ENCODE measurements at regions not wholly inside any gene's neighbourhood (a gene's known extent, or its start where the extent isn't known, plus 50 kb on each side); places are given as distances from the start of the nearest gene placed in this dataset.

DNA sequence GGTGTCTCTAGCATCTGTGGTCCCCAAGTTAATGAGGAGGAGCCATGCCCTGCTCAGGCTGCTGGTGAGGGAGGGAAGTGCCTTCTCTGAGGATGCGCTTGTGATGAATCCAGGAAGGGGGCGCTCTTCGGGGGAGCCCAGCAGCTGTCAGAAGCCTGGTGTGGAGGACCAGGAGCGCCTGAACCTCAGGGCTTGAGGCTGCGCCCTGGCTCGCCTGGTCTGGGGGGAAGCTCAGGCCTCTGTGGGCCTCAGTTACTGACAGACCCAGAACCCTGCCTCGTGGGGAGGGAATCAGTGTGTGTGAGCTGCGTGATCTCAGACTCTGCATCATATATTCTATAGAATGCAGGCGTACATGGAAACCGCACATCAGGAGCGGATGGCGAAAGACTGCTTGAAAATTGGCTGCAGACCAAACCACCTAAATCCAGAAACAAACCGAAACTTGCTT, 126.1 kb downstream of the SEC14L1 start:
- no peaks in the 10 kb centered on the region for H3K27me3 ChIP-seq (ENCODE audit: control insufficient read depth in 4 of 4, insufficient read depth in 4 of 4, low read length in 3 of 4)
- H3K27ac ChIP-seq (ENCODE audit: low read depth in 1 of 2, low read length in 2 of 2) = no peak overlapping the region
- no peaks in the 10 kb centered on the region for H3K36me3 ChIP-seq (ENCODE audit: control insufficient read depth in 4 of 4, insufficient read depth in 3 of 4, low read depth in 1 of 4, low read length in 3 of 4)
- H3K4me3 ChIP-seq (ENCODE audit: low read depth in 1 of 3, low read length in 3 of 3) = no peak overlapping the region
- DNase-seq (ENCODE audit: low spot score) = no peak
- H3K4me1 ChIP-seq (ENCODE audit: control insufficient read depth in 4 of 4, insufficient read depth in 4 of 4, low read length in 3 of 4) = no peaks in the 10 kb centered on the region
- no peak overlapping the region for H3K9ac ChIP-seq (ENCODE audit: low read depth in 1 of 2, low read length in 2 of 2)
- 80% methylated on average over 13 of the region's 13 CpGs for WGBS
- TF ChIP-seq JUND (IDR thresholded peaks at IDR 0.05) = no peak
- TF ChIP-seq REST (IDR thresholded peaks at IDR 0.05) = no peak
- TF ChIP-seq HNF4G (IDR thresholded peaks at IDR 0.05) = no peak
- no peak for TF ChIP-seq ATF3 (IDR thresholded peaks at IDR 0.05)
- TF ChIP-seq ZBTB33 (IDR thresholded peaks at IDR 0.05) = no peak
- TF ChIP-seq RAD21 (IDR thresholded peaks at IDR 0.05) = no peak
- TF ChIP-seq, protein P1, sequence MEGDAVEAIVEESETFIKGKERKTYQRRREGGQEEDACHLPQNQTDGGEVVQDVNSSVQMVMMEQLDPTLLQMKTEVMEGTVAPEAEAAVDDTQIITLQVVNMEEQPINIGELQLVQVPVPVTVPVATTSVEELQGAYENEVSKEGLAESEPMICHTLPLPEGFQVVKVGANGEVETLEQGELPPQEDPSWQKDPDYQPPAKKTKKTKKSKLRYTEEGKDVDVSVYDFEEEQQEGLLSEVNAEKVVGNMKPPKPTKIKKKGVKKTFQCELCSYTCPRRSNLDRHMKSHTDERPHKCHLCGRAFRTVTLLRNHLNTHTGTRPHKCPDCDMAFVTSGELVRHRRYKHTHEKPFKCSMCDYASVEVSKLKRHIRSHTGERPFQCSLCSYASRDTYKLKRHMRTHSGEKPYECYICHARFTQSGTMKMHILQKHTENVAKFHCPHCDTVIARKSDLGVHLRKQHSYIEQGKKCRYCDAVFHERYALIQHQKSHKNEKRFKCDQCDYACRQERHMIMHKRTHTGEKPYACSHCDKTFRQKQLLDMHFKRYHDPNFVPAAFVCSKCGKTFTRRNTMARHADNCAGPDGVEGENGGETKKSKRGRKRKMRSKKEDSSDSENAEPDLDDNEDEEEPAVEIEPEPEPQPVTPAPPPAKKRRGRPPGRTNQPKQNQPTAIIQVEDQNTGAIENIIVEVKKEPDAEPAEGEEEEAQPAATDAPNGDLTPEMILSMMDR (IDR thresholded peaks at IDR 0.05; ENCODE audit: low read depth, low read length, missing input control) = no peak
- no peak for TF ChIP-seq HNF4A (conservative IDR thresholded peaks at IDR 0.05)
- no peak for TF ChIP-seq YY1 (IDR thresholded peaks at IDR 0.05)
- TF ChIP-seq SP1 (IDR thresholded peaks at IDR 0.05) = no peak
- TF ChIP-seq TAF1 (conservative IDR thresholded peaks at IDR 0.05) = no peak
- TF ChIP-seq FOXA2 (IDR thresholded peaks at IDR 0.05) = no peak
- TF ChIP-seq EGR1 (IDR thresholded peaks at IDR 0.05; ENCODE audit: low read depth in 2 of 2) = no peak
- no peaks in the 10 kb centered on the region for H3K9me3 ChIP-seq (ENCODE audit: control insufficient read depth in 4 of 4, low read length in 3 of 4)

- no peaks in the 10 kb centered on the region for H3K36me3 ChIP-seq (ENCODE audit: control insufficient read depth in 4 of 4, insufficient read depth in 3 of 4, low read depth in 1 of 4, low read length in 3 of 4)
- no peaks in the 10 kb centered on the region for H3K27me3 ChIP-seq (ENCODE audit: control insufficient read depth in 4 of 4, insufficient read depth in 4 of 4, low read length in 3 of 4)
- no peak overlapping the region for H3K9ac ChIP-seq (ENCODE audit: low read depth in 1 of 2, low read length in 2 of 2)
- DNase-seq (ENCODE audit: low spot score) = no peak
- no peak overlapping the region for H3K4me3 ChIP-seq (ENCODE audit: low read depth in 1 of 3, low read length in 3 of 3)
- no peaks in the 10 kb centered on the region for H3K4me1 ChIP-seq (ENCODE audit: control insufficient read depth in 4 of 4, insufficient read depth in 4 of 4, low read length in 3 of 4)
- no peak overlapping the region for H3K27ac ChIP-seq (ENCODE audit: low read depth in 1 of 2, low read length in 2 of 2)
- 89% methylated on average over 18 of the region's 18 CpGs for WGBS
- no peaks in the 10 kb centered on the region for H3K9me3 ChIP-seq (ENCODE audit: control insufficient read depth in 4 of 4, low read length in 3 of 4)
- TF ChIP-seq HNF4G (IDR thresholded peaks at IDR 0.05) = no peak
- TF ChIP-seq TAF1 (conservative IDR thresholded peaks at IDR 0.05) = no peak
- no peak for TF ChIP-seq GABPA (IDR thresholded peaks at IDR 0.05 in 1 of 2, conservative IDR thresholded peaks at IDR 0.05 in 1 of 2)
- no peak for TF ChIP-seq YY1 (IDR thresholded peaks at IDR 0.05)
- TF ChIP-seq SP1 (IDR thresholded peaks at IDR 0.05) = no peak
- TF ChIP-seq FOXA1 (IDR thresholded peaks at IDR 0.05) = no peak
- TF ChIP-seq NR2F2 (IDR thresholded peaks at IDR 0.05) = no peak
- TF ChIP-seq ZBTB33 (IDR thresholded peaks at IDR 0.05) = no peak
- no peak for TF ChIP-seq RAD21 (IDR thresholded peaks at IDR 0.05)
- no peak for TF ChIP-seq JUND (IDR thresholded peaks at IDR 0.05)
Measured at GRCh38 chr17:77269696-77270681, 129.2 kb downstream of the SEC14L1 start.

Measured in liver (tissue), 8 donors.